ENCODE measurements at regions not wholly inside any gene's neighbourhood (a gene's known extent, or its start where the extent isn't known, plus 50 kb on each side); places are given as distances from the start of the nearest gene placed in this dataset.

DNA sequence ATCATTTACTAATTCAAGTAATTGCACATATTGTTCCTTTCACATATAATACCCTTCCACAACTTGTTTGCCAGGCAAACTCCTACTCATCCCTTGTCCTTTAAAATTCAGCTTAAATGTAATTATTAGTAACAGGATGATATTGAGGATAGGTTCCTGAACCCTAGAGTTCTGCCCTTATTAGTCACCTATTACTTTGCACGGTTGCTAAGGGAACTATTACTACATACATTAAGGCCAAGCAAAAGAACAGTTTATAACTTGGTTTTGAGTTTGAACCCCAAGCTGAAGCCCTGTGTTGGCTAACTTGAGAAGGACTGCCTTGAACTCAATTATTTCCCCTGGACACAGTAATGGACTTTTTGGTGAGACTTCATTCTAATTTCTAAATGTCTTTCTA is 529.7 kb downstream of the IGSF11 start:
- no peak overlapping the region for H3K27ac Mint-ChIP-seq
- no peaks in the 10 kb centered on the region for H3K36me3 Mint-ChIP-seq
- no peak for ATAC-seq
- no peaks in the 10 kb centered on the region for H3K27me3 ChIP-seq (ENCODE audit: control insufficient read depth in 2 of 2, insufficient read depth in 2 of 2, low read length in 2 of 2)
- no peak overlapping the region for H3K4me3 Mint-ChIP-seq
- no peak for DNase-seq
- ChIA-PET CTCF (no interaction called here), POLR2A (no interaction called here)
- H3K27ac ChIP-seq (ENCODE audit: low read depth, low read length) = no peak overlapping the region
- H3K4me1 Mint-ChIP-seq = no peaks in the 10 kb centered on the region
- intact Hi-C loops (cut with micrococcal nuclease) = no loop called here
- H3K9me3 ChIP-seq (ENCODE audit: control insufficient read depth in 2 of 3, low read length in 3 of 3) = no peaks in the 10 kb centered on the region
- H3K4me3 ChIP-seq (ENCODE audit: low read length) = no peak overlapping the region
- H3K36me3 ChIP-seq (ENCODE audit: control insufficient read depth in 2 of 3, insufficient read depth in 3 of 3, low read length in 3 of 3) = no peaks in the 10 kb centered on the region
- H3K27me3 Mint-ChIP-seq = no peaks in the 10 kb centered on the region
- peaks cover 0 to 5% (median 0%) of the 10 kb centered on the region in 11 donors for H3K9me3 Mint-ChIP-seq
- H3K4me1 ChIP-seq (ENCODE audit: control insufficient read depth in 2 of 2, insufficient read depth in 2 of 2, low read length in 2 of 2) = no peaks in the 10 kb centered on the region

DNA sequence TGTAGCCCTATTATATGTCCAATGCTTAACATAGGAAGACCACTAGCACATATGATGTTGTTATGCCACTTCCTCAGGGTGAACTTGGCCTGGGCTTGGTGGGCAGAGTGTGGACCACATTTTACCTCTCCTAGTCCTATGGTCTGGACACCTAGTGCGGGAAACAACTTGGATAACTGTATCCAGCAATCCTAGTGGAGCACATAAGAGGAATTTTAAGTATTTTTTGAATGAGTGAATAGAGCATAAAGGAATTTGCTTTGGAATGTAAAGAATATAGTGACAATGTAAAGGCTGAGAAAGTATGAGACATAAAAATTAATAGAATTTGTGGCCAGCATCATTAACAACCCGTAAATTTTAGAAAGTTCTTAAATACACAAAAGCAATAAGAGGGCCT is 528.9 kb downstream of the IGSF11 start:
- Histone ChIP-seq H3K27ac (ENCODE audit: low read depth, low read length) (no peak overlapping the region), H3K4me1 (ENCODE audit: control insufficient read depth in 2 of 2, insufficient read depth in 2 of 2, low read length in 2 of 2) (no peaks in the 10 kb centered on the region), H3K36me3 (ENCODE audit: control insufficient read depth in 2 of 3, insufficient read depth in 3 of 3, low read length in 3 of 3) (no peaks in the 10 kb centered on the region), H3K4me3 (ENCODE audit: low read length) (no peak overlapping the region), H3K9me3 (ENCODE audit: control insufficient read depth in 2 of 3, low read length in 3 of 3) (no peaks in the 10 kb centered on the region), H3K27me3 (ENCODE audit: control insufficient read depth in 2 of 2, insufficient read depth in 2 of 2, low read length in 2 of 2) (no peaks in the 10 kb centered on the region)
- Mint-ChIP-seq H3K4me3 (no peak overlapping the region), H3K4me1 (no peaks in the 10 kb centered on the region), H3K27ac (no peak overlapping the region), H3K27me3 (no peaks in the 10 kb centered on the region), H3K9me3 (peaks cover 0 to 5% (median 0%) of the 10 kb centered on the region in 11 donors), H3K36me3 (no peaks in the 10 kb centered on the region)
- ChIA-PET POLR2A (no interaction called here), CTCF (no interaction called here)
- DNase-seq = no peak
- no peak for ATAC-seq
- intact Hi-C loops (cut with micrococcal nuclease) = no loop called here

DNA sequence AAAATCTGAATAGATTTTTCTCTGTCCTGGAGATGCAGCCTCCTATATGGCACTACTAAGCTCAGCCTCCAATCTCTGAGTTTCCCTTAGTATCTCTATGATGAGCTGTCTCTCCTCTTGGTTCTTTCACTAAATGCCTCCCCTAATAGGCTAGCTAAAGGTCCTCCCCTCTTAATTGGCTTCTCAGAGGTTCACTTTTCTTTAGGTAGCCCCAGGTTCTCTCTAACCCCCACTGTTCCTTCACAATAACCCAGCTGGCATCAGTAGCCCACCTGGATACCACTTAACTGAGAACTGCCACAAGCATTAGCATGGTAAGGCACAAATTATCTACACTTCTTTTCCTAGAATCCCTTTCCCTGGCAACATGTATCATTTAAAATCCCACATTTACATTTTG is 523.2 kb downstream of the IGSF11 start:
- POLR2A ChIA-PET = no interaction called here
- no peak overlapping the region for H3K27ac Mint-ChIP-seq
- Histone ChIP-seq H3K36me3 (ENCODE audit: control insufficient read depth in 2 of 3, insufficient read depth in 3 of 3, low read length in 3 of 3) (no peaks in the 10 kb centered on the region), H3K4me3 (ENCODE audit: low read length) (no peak overlapping the region), H3K9me3 (ENCODE audit: control insufficient read depth in 2 of 3, low read length in 3 of 3) (no peaks in the 10 kb centered on the region), H3K27ac (ENCODE audit: low read depth, low read length) (no peak overlapping the region), H3K27me3 (ENCODE audit: control insufficient read depth in 2 of 2, insufficient read depth in 2 of 2, low read length in 2 of 2) (no peaks in the 10 kb centered on the region), H3K4me1 (ENCODE audit: control insufficient read depth in 2 of 2, insufficient read depth in 2 of 2, low read length in 2 of 2) (no peaks in the 10 kb centered on the region)
- no peaks in the 10 kb centered on the region for H3K36me3 Mint-ChIP-seq
- DNase-seq = no peak
- H3K9me3 Mint-ChIP-seq = peaks cover 0 to 11% (median 0%) of the 10 kb centered on the region in 11 donors
- peaks cover 0 to 4% (median 0%) of the 10 kb centered on the region in 5 donors for H3K27me3 Mint-ChIP-seq
- intact Hi-C loops (cut with micrococcal nuclease) = no loop called here
- CTCF ChIA-PET = no interaction called here
- no peak overlapping the region for H3K4me3 Mint-ChIP-seq
- H3K4me1 Mint-ChIP-seq = no peaks in the 10 kb centered on the region
- no peak for ATAC-seq

DNA sequence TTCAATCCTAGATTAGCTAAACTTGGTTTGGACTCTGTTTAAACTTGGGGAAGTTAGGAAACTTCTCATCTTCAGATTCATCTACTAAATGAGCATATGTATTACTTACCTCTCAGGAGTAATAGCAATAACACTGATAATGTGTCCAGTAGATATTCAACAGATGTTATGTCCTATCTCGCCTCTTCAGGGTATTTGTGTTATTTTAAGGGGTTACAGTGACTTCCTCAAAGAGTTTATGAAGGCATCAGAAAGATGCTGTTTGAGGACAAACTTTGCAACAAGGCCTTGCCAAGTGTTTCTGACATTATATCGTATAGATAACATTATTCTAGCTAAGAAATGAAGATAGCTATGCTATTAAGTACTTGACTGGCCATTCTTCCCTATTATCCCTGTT is 522.3 kb downstream of the IGSF11 start:
- H3K27me3 ChIP-seq (ENCODE audit: control insufficient read depth in 2 of 2, insufficient read depth in 2 of 2, low read length in 2 of 2) = no peaks in the 10 kb centered on the region
- H3K4me1 Mint-ChIP-seq = no peaks in the 10 kb centered on the region
- ATAC-seq (no peak), DNase-seq (no peak)
- no peaks in the 10 kb centered on the region for H3K36me3 ChIP-seq (ENCODE audit: control insufficient read depth in 2 of 3, insufficient read depth in 3 of 3, low read length in 3 of 3)
- H3K36me3 Mint-ChIP-seq = no peaks in the 10 kb centered on the region
- intact Hi-C loops (cut with micrococcal nuclease) = no loop called here
- H3K4me3 Mint-ChIP-seq = no peak overlapping the region
- H3K4me1 ChIP-seq (ENCODE audit: control insufficient read depth in 2 of 2, insufficient read depth in 2 of 2, low read length in 2 of 2) = no peaks in the 10 kb centered on the region
- no peak overlapping the region for H3K27ac Mint-ChIP-seq
- no peak overlapping the region for H3K27ac ChIP-seq (ENCODE audit: low read depth, low read length)
- H3K4me3 ChIP-seq (ENCODE audit: low read length) = no peak overlapping the region
- peaks cover 0 to 4% (median 0%) of the 10 kb centered on the region in 5 donors for H3K27me3 Mint-ChIP-seq
- no peaks in the 10 kb centered on the region for H3K9me3 ChIP-seq (ENCODE audit: control insufficient read depth in 2 of 3, low read length in 3 of 3)
- peaks cover 0 to 11% (median 0%) of the 10 kb centered on the region in 11 donors for H3K9me3 Mint-ChIP-seq
- CTCF ChIA-PET = no interaction called here
- POLR2A ChIA-PET = no interaction called here

DNA sequence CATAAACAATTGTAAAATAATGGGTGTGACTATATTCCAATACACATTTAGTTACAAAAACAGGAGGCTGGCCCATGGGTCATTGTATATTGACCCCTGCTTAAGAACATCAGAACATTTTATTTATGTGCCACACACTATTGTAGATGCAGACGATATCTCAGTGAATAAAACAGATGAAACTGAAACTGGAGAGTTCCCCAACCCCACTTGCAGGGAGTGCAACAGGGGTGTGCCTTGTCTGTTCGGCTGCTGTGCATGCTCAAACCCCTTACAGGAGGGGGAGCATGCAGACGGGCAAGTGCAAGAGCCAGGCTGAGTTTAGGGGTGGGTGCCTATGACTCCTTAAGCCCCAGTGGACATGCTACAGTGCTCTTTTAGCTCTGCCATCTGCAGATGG is 509.6 kb downstream of the IGSF11 start:
- intact Hi-C loops (cut with micrococcal nuclease) = no loop called here
- Mint-ChIP-seq H3K4me1 (no peaks in the 10 kb centered on the region), H3K9me3 (peaks cover 0 to 15% (median 8%) of the 10 kb centered on the region in 11 donors), H3K36me3 (no peaks in the 10 kb centered on the region), H3K27ac (no peak overlapping the region), H3K4me3 (no peak overlapping the region), H3K27me3 (peaks cover 0 to 5% (median 0%) of the 10 kb centered on the region in 5 donors)
- Histone ChIP-seq H3K9me3 (ENCODE audit: control insufficient read depth in 2 of 3, low read length in 3 of 3) (no peaks in the 10 kb centered on the region), H3K27ac (ENCODE audit: low read depth, low read length) (no peak overlapping the region), H3K27me3 (ENCODE audit: control insufficient read depth in 2 of 2, insufficient read depth in 2 of 2, low read length in 2 of 2) (no peaks in the 10 kb centered on the region), H3K4me3 (ENCODE audit: low read length) (no peak overlapping the region), H3K36me3 (ENCODE audit: control insufficient read depth in 2 of 3, insufficient read depth in 3 of 3, low read length in 3 of 3) (no peaks in the 10 kb centered on the region), H3K4me1 (ENCODE audit: control insufficient read depth in 2 of 2, insufficient read depth in 2 of 2, low read length in 2 of 2) (no peaks in the 10 kb centered on the region)
- DNase-seq (no peak), ATAC-seq (no peak)
- ChIA-PET CTCF (no interaction called here), POLR2A (no interaction called here)

DNA sequence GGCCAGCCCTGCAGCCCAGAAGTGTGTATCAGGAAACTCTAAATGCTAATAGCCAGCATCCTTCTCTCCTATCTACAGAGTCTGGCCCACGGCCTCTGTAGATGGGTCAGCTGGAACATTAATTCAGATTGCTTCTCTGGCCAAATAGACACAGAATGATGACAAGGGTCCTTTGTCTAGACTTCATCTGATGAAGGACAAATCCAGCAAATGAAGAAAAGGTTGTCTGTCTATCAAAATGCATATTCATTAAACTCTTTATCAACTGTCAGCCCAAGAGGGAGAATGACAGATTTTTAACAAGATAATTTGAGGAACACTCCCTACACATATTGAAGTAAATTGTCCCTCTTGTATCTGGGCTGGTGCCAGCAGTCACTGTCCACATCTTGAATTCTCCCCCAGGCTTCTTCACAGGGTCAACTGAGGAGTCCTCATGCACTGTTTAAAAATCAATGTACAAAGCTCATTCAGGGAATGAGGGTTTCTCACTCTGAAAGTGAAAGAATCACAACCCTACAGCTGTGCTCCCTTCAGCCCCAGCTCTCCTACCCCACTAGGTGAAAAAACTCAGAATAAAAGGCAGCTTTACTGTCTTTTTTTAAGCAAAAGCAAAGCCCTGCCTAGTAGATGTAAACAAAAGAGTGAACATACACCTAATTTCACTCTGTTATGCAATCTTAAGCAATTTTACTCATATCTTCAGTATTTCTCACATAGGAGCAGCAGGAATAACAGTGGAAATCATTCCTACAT is 507.7 kb downstream of the IGSF11 start:
- peaks cover 0 to 5% (median 0%) of the 10 kb centered on the region in 5 donors for H3K27me3 Mint-ChIP-seq
- no peak overlapping the region for H3K4me3 Mint-ChIP-seq
- no peak for ATAC-seq
- DNase-seq = no peak
- H3K27me3 ChIP-seq (ENCODE audit: control insufficient read depth in 2 of 2, insufficient read depth in 2 of 2, low read length in 2 of 2) = no peaks in the 10 kb centered on the region
- no peaks in the 10 kb centered on the region for H3K9me3 ChIP-seq (ENCODE audit: control insufficient read depth in 2 of 3, low read length in 3 of 3)
- no peak overlapping the region for H3K27ac Mint-ChIP-seq
- ChIA-PET CTCF (no interaction called here), POLR2A (no interaction called here)
- no peaks in the 10 kb centered on the region for H3K4me1 ChIP-seq (ENCODE audit: control insufficient read depth in 2 of 2, insufficient read depth in 2 of 2, low read length in 2 of 2)
- no peak overlapping the region for H3K4me3 ChIP-seq (ENCODE audit: low read length)
- intact Hi-C loops (cut with micrococcal nuclease) = no loop called here
- H3K36me3 ChIP-seq (ENCODE audit: control insufficient read depth in 2 of 3, insufficient read depth in 3 of 3, low read length in 3 of 3) = no peaks in the 10 kb centered on the region
- no peak overlapping the region for H3K27ac ChIP-seq (ENCODE audit: low read depth, low read length)
- no peaks in the 10 kb centered on the region for H3K4me1 Mint-ChIP-seq
- no peaks in the 10 kb centered on the region for H3K36me3 Mint-ChIP-seq
- peaks cover 0 to 15% (median 4%) of the 10 kb centered on the region in 11 donors for H3K9me3 Mint-ChIP-seq

DNA sequence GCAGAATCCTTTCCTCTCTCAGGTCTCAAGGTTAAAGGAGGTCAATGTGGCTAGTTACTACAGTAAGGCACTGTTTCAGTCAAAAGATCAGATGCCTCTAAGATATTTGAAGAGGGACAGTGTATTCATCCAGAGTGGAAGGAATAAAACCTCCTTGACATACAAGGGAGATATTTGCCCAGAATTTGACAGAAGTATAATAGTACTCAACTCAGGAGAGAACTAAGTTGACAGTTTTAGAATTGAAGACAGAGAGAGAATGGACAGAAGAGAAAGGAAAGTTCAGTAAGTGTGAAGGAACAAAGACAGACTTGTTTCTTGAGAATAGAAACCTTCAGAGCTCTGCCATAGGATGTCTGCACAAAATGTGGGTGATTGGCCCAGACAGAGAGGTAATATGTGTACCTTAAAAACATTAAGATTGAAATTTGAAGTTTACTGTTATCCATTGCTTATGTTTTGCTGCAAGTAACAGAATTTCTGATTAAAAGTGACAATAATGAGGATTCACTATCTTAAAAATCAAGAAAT is 507.1 kb downstream of the IGSF11 start:
- no peaks in the 10 kb centered on the region for H3K36me3 ChIP-seq (ENCODE audit: control insufficient read depth in 2 of 3, insufficient read depth in 3 of 3, low read length in 3 of 3)
- Mint-ChIP-seq H3K9me3 (peaks cover 0 to 15% (median 4%) of the 10 kb centered on the region in 11 donors), H3K36me3 (no peaks in the 10 kb centered on the region), H3K27me3 (peaks cover 0 to 5% (median 0%) of the 10 kb centered on the region in 5 donors), H3K27ac (no peak overlapping the region), H3K4me3 (no peak overlapping the region), H3K4me1 (no peaks in the 10 kb centered on the region)
- no peaks in the 10 kb centered on the region for H3K27me3 ChIP-seq (ENCODE audit: control insufficient read depth in 2 of 2, insufficient read depth in 2 of 2, low read length in 2 of 2)
- H3K4me3 ChIP-seq (ENCODE audit: low read length) = no peak overlapping the region
- DNase-seq (no peak), ATAC-seq (no peak)
- no peaks in the 10 kb centered on the region for H3K9me3 ChIP-seq (ENCODE audit: control insufficient read depth in 2 of 3, low read length in 3 of 3)
- intact Hi-C loops (cut with micrococcal nuclease) = no loop called here
- ChIA-PET CTCF (no interaction called here), POLR2A (no interaction called here)
- H3K4me1 ChIP-seq (ENCODE audit: control insufficient read depth in 2 of 2, insufficient read depth in 2 of 2, low read length in 2 of 2) = no peaks in the 10 kb centered on the region
- no peak overlapping the region for H3K27ac ChIP-seq (ENCODE audit: low read depth, low read length)

Data from naive thymus-derived CD4-positive, alpha-beta T cell (primary cell).